Activated CD4-positive, alpha-beta T cell treated with anti-CD3 and anti-CD28 coated beads, Interleukin-2, amount 50 U/mL, for 4 hours (primary cell): ENCODE measurements at regions not wholly inside any gene's neighbourhood (a gene's known extent, or its start where the extent isn't known, plus 50 kb on each side); places are given as distances from the start of the nearest gene placed in this dataset.
"Not testable (repeated sequence)": the region's sequence is repeated elsewhere in the genome, so short reads cannot be mapped to it uniquely, and the experiment has no call there.

ENCODE experiments used
- DNase-seq, 2 experiments: peaks; one replicate each; pipeline ENCODE4 v3.0.0-alpha.2; 2020

DNA sequence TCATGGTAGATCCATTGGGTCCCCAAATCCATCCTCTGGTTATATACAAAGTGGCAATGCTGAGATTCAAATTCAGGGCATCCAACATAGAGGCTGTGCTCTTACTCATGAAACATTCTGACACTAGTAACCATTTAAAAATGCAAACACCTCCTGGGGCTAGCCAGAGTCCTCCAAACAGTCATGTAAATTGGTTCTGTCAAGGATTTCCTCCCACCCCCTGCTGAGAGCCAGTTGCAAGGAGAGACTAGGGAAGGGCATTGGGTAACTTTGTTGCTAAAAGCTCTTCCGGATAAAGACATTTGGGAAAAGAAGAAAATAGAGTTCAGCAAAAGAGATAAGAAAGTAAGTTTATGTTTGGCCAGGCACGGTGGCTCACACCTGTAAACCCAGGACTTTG lies 58.3 kb downstream of the ART5 start:
- not testable (repeated sequence) for DNase-seq

GRCh38 chr11:3581389-3581725 lies 60.4 kb downstream of the ART5 start:
- not testable (repeated sequence) for DNase-seq

DNA sequence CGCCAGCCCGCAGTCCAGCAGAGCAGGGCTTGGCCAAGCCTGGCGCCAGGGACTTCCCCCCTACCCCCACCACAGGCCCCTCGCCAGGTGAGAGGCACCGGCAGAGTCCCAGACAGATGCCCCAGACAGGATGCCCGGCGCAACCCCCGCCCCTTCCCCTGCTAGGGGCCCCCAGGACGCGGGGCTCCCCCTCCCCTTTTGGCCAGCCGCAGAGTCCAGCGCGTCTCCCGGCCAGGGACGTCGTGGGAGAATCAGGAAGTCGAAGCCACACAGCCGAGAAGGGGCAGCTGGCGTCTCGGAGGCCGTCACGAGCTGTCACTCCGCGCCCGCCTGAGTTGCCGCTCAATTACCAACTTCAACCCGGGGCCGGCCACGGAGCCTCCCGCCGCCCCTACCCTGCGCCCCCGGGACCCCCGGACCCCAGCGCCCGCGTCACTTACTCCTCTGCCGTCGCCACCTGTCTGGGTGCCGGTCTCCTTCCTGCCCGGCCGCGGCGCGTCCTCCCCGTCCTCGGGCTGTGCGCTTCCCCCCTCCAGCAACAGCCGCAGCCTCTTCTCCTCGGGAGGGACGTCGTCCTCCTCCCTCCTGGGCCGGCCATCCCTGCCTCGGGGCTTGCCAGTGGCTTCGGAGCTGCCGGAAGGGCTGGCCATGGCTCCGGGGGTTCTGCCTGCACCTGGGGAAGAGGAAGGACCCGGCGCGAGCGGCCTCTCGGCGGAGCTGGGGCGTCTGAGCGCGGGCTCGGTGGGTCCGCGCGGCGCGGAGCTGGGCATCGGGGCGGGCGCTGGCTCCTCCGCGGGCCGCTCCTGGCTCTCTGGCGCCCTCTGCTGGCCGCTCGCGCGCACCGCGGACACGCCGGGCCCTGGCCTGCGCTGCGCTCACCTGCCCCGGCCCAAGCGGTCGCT lies 61.1 kb downstream of the ART5 start:
- DNase-seq: peak; percentile 52 to 55

DNA sequence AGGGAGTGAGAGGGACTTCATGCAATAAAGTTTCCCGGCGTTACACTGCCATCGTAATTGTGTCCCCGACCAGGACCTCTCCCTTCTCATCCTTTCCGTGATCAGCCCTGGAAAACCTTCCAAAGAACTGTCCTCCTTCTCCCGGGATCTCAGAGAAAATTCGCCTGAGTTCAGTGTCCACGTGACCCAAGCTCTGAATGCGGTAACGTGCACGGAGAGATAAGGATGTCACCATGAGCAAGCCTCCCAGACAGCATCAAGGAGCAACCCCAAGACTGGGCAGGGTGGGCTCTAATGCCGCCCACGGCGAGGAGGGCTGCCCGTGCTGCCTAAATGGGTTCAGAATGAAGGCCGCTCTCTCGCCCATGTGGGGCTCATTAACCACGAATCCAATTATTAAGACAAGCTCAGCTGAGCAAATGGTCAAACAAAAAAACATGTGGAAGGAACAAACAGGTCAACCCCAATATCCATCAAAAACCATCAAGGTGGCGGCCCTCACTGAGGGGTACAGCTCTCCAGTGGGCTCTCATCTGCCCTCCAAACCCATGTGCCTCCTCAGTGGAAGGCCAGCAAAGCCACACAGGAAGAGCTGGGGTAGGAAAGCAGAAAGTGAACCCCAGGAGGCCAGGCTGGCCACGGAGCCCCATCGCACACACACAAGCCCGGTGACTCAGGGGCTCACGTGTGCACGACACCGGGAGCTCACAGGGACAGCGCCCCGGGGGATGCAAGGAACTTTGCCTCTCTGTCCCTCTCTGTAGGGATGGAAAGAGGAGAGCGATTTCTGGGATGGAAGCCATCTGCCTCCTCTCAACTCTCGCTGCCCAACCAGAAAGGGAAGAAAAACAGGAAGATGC lies 62.0 kb downstream of the ART5 start:
- DNase-seq: not testable (repeated sequence)

DNA sequence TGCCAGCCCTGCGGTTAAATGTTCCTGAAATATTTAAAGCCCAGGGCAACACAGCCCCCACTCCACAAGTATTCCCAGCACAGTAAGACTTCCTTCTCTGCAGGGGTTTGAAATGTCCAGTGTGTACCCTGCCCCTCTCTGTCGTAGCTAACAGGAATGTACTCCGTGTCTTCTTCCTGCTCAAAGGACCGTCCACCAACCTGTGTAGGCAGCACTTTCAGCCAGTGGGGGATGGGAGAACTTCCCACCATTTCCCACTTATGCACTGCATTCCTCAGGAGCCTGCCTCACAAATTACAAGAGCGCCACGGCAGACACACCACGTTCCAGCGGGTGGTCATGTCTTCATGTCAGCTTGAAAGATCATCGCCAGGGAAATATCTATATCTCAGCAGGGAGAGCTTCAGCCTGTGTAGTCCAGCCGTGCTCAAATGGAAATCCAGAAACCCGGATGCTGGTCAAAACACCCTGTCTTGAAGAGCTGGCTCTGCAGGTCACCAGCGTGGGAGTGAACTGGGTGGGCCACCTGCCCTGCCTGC lies 65.7 kb downstream of the ART5 start:
- not testable (repeated sequence) for DNase-seq

DNA sequence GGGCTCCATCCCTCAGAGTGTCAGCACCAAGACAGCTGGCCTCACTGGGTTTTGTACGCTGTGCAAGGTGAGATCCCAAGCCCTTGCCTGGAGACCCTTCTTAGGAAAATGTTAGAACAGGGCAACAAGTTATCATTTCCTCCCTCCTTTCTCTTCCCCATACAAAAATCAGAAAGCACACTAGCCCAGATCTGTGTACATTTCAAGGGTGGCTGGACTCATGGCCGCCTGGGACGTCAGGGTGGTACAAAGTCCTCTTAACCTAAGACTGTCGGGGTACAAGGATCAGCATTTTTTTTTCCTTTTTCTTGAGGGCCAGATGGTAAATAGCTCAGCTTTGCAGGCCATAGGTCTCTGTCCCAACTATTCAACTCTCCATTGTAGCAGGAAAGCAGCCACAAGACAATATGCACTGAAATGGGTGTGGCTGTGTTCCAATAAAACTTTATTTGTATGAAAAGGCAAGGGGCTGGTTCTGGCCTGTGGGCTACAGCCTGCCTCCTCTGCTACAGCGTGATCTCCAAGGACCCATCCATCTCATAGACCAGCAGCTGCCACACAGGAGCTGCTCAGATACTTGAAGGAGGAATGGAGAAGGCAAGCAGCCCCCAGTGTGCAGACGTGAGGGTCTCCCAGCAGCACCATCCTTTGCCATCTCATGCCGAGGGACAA lies 68.7 kb downstream of the ART5 start:
- not testable (repeated sequence) for DNase-seq

- not testable (repeated sequence) for DNase-seq
Observed at GRCh38 chr11:3571752-3572151, 70.0 kb downstream of the ART5 start.

GRCh38 chr11:3565838-3566237 lies 76.0 kb downstream of the ART5 start:
- not testable (repeated sequence) for DNase-seq

DNA sequence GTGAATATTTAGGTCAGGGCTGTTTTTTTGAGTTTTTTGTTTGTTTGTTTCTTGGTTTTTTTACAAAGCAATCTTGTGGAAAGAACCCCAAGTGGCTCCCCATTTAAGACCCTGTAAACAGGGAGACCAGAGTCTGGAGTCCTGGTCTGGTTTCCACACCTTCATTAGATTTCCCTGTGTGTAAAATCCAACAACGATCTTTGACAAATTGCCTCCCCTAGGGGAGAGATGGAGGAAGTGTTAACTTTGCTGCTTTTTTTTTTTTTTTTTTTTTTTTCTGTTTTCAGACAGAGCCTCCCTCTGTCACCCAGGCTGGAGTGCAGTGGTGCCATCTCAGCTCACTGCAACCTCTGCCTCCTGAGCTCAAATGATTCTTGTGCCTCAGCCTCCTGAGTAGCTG lies 77.4 kb downstream of the ART5 start:
- not testable (repeated sequence) for DNase-seq

DNA sequence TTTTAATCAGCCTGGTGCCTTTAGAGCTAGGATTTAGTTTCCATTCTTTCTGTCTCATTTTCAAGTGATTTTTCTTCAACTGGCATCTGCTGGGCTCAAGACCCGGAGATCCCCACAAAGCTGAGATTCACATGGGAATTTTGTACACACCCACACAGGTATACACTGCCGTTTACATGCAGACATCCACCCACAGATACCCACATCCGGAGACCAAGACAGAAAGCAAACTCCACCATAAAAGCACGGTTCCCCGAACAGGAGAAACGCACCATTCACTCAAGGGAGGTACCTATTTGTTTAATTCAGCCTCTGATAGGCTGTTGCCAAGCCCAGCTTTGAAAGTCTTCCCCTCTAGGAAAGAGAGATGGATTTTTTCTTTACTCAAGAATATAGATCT lies 87.2 kb downstream of the ART5 start:
- peak; percentile 25 to 44 for DNase-seq

- DNase-seq: not testable (repeated sequence)
Observed at GRCh38 chr11:3544990-3545389, 96.8 kb downstream of the ART5 start.

- not testable (repeated sequence) for DNase-seq
Observed at GRCh38 chr11:3538220-3538619, 103.6 kb downstream of the ART5 start.

- not testable (repeated sequence) for DNase-seq
Observed at GRCh38 chr11:3537254-3537653, 104.5 kb downstream of the ART5 start.

DNA sequence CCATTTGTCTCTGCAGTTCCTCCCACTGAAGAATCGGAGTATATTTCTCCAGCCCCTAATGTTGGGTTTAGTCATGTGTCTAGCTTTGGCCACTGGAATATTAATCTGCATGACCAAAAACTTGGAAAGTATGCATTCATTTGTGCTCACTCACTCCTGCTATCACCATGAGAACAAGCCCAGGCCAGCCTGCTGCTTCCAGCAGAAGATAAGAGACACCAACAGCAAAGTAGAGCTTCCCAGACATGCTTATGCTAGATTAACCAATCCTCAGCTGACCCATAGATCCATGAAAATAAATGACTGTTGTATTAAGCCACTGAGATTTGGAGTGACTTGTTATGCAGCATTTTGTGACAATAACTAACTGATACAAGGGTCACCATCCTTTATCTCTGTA lies 108.8 kb downstream of the ART5 start:
- DNase-seq: not testable (repeated sequence)

DNA sequence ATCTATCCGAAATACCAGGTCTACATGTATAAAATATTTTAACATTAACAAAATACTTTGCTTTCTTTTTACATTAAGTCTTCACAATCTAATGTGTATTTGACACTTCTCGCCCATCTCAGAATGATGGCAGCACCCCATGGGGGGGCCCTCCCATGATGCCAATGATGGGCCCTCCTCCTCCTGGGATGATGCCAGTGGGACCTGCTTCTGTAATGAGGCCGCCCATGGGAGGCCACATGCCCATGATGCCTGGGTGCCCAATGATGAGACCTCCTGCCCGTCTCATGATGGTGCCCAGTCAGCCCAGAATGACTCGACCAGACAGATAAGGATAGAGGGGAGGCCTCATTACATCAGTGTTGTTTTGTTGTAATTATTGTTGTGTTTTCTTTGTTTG lies 110.5 kb downstream of the ART5 start:
- DNase-seq: not testable (repeated sequence)

- DNase-seq: not testable (repeated sequence)
Observed at GRCh38 chr11:3523567-3523966, 118.2 kb downstream of the ART5 start.

GRCh38 chr11:3520905-3521304 lies 120.9 kb downstream of the ART5 start:
- DNase-seq: not testable (repeated sequence)

GRCh38 chr11:3519841-3520240 lies 122.0 kb downstream of the ART5 start:
- DNase-seq: not testable (repeated sequence)

DNA sequence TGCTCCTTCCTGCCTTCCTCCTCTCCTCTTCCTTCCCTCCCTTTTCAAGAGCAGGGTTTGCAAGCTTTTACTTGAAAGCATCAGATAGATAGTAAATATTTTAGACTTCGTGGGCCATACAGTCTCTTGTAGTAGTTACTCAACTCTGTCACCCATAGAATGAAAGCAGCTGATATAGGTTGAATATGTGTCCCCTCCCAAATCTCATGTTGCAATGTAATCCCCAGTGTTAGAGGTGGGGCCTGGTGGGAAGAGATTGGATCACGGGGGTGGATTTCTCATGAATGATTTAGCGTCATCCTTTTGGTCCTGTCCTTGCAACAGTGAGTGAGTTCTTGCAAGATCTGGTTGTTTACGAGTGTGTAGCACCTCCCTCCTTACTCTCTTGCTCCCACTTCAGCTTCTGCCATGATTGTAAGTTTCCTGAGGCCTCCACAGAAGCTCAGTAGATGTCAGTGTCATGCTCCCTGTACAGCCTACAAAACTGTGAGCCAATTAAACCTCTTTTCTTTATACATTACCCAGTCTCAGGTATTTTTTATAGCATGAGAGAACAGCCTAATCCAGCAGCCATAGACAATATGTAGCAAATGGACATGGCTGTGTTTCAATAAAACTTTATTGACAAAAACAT lies 124.7 kb downstream of the ART5 start:
- not testable (repeated sequence) for DNase-seq

GRCh38 chr11:3516345-3516933 lies 125.4 kb downstream of the ART5 start:
- not testable (repeated sequence) for DNase-seq

GRCh38 chr11:3514635-3515424 lies 127.0 kb downstream of the ART5 start:
- DNase-seq: not testable (repeated sequence)
